A673 (cell line): ENCODE measurements at regions not wholly inside any gene's neighbourhood (a gene's known extent, or its start where the extent isn't known, plus 50 kb on each side); places are given as distances from the start of the nearest gene placed in this dataset.

Experiments
- BruUV-seq: library from RNA; stranded (reverse); fragments of 400-500 nt; replicated peaks from 2 replicates; lab custom pipeline; 2021; lab: Mats Ljungman, UMichigan
- CTCF ChIA-PET: fragments of 300-600 bp; sonication (Branson Sonifier 250); formaldehyde crosslinking; loops from one replicate; lab custom pipeline; 2022; ENCODE audit warnings: antibody characterized with exemption; lab: Charles Lee
- POLR2A ChIA-PET: fragments of 300-600 bp; sonication (Branson Sonifier 250); formaldehyde crosslinking; loops from one replicate; lab custom pipeline; 2022; ENCODE audit warnings: antibody characterized with exemption; ENCODE audit not compliant: low non-redundant PET; lab: Charles Lee
- DNase-seq: peaks from one replicate; pipeline ENCODE4 v3.0.0-alpha.2; 2015; ENCODE audit warnings: low spot score
- H3K27ac ChIP-seq: fragments of 200-600 bp; sonication (generic); 2 replicates; pipeline ENCODE4 v1.5.1; 2016; ENCODE audit warnings: mixed run types, low read depth, mild to moderate bottlenecking, mixed read lengths, antibody characterized with exemption, low read length; ENCODE audit not compliant: poor library complexity, severe bottlenecking
- H3K27me3 ChIP-seq: fragments of 200-600 bp; sonication (generic); replicated peaks from 2 replicates; pipeline ENCODE4 v1.6.1; 2017; ENCODE audit warnings: mixed run types, low read depth, mild to moderate bottlenecking, mixed read lengths, antibody characterized with exemption, low read length; ENCODE audit not compliant: insufficient read depth, poor library complexity
- H3K36me3 ChIP-seq: fragments of 200-600 bp; sonication (generic); 2 replicates; pipeline ENCODE4 v1.6.1; 2016; ENCODE audit warnings: mixed run types, mild to moderate bottlenecking, mixed read lengths, antibody characterized with exemption, low read length; ENCODE audit not compliant: insufficient read depth, poor library complexity, severe bottlenecking
- H3K4me1 ChIP-seq: fragments of 200-600 bp; sonication (generic); 2 replicates; pipeline ENCODE4 v1.6.1; 2017; ENCODE audit warnings: mixed run types, mild to moderate bottlenecking, mixed read lengths, antibody characterized with exemption, low read length; ENCODE audit not compliant: insufficient read depth, poor library complexity, severe bottlenecking
- H3K4me3 ChIP-seq: fragments of 200-600 bp; sonication (generic); 2 replicates; pipeline ENCODE4 v1.5.1; 2016; ENCODE audit warnings: low read depth, mixed run types, mild to moderate bottlenecking, mixed read lengths, low read length; ENCODE audit not compliant: poor library complexity, severe bottlenecking
- H3K9me3 ChIP-seq: fragments of 200-600 bp; sonication (generic); 2 replicates; pipeline ENCODE4 v1.6.1; 2016; ENCODE audit warnings: mixed run types, low read depth, mild to moderate bottlenecking, mixed read lengths, antibody characterized with exemption, low read length; ENCODE audit not compliant: poor library complexity, severe bottlenecking
- CTCF ChIP-seq: fragments of 300-800, 200-600 bp; sonication (generic); conservative IDR thresholded peaks from 2 replicates; pipeline ENCODE4 v1.5.1; 2017; ENCODE audit warnings: low read depth, mild to moderate bottlenecking, antibody characterized with exemption, low read length, moderate library complexity, mixed read lengths
- EZH2 ChIP-seq: fragments of 200-600 bp; sonication (generic); IDR thresholded peaks from 2 replicates; pipeline ENCODE4 v1.6.1; 2017; ENCODE audit warnings: borderline replicate concordance, low read depth, mild to moderate bottlenecking, mixed read lengths, antibody characterized with exemption, low read length; ENCODE audit not compliant: poor library complexity, severe bottlenecking
- intact Hi-C: fragments of 100-400 bp; cut with micrococcal nuclease; formaldehyde crosslinking; loops from one replicate; pipeline ENCODE4 v1.10.0; 2022; ENCODE audit not compliant: unreplicated experiment

DNA sequence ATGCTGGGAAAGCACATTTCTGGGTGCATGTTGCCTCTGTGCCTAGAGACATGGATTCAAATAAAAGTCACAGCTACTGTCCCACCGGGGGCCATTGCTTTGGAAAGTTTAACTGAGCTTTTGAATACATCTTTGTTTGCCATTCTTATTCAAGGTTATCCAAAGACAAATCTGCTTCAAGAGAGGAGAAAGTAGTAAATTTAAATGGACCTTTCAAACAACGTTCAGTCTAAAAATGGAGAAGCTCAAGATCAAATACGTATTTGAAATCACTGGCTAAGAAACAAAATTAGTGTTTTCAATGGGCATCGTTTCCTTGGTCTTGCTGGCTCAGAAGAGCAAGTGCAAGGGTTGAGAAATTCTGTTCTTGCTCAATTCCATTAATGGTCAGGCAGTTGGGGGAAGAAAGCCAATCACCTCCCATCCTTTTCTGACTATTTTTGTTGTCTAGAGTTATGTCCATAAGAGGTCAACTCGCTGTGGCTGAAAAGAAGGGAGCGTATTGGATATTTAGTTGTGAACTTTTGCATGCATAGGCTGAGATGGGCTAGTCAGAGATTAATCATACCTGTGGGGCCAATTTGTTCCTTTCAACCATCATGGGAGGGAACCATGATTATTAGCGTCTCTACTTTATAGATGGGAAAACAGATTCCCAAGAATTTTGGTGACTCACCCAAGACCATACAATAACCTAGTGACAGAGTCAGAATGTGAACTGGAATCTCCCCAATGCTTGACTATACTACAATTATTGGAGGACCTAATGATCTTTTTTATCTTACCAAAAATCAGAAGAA is 276.2 kb upstream of the TNC start:
- intact Hi-C loops: no loop called here
- Histone ChIP-seq H3K27me3 (no peaks in the 10 kb centered on the region), H3K36me3 (no peaks in the 10 kb centered on the region), H3K27ac (no peak overlapping the region), H3K4me1 (peaks cover 71% of the 10 kb centered on the region), H3K9me3 (no peaks in the 10 kb centered on the region), H3K4me3 (no peak overlapping the region)
- CTCF ChIA-PET: no interaction called here
- no peak for TF ChIP-seq EZH2
- no peak for TF ChIP-seq CTCF
- no peak for DNase-seq
- BruUV-seq: no TSS peak
- POLR2A ChIA-PET: no interaction called here

GRCh38 chr9:115395511-115396021 is 277.6 kb upstream of the TNC start:
- Histone ChIP-seq H3K36me3 (no peaks in the 10 kb centered on the region), H3K9me3 (no peaks in the 10 kb centered on the region), H3K4me3 (no peak overlapping the region), H3K4me1 (peaks cover 61% of the 10 kb centered on the region), H3K27ac (no peak overlapping the region), H3K27me3 (no peaks in the 10 kb centered on the region)
- BruUV-seq: no TSS peak
- intact Hi-C loops: no loop called here
- CTCF ChIA-PET: no interaction called here
- no peak for TF ChIP-seq EZH2
- TF ChIP-seq CTCF: no peak
- no peak for DNase-seq
- POLR2A ChIA-PET: no interaction called here

DNA sequence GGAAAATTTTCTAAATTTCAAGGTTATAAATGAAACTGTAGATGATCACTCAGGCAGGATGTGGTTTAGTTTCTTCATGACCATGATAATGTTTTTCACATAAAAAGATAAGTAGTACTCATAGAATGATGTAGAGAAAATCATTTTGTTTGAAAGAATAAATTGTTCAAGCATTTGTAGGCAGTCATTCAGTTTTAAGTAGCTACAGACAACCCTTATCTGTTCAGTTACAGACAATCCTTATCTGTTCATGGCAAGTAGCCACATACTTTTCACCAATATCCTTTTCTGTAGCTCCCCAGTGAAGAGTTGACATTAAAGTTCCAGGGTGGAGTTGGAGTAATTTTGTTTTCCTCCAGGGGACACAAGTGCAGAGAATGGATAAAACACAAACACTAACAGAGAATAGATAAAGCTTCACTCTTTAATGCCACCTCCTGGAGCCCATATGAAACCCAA is 278.1 kb upstream of the TNC start:
- peak; percentile 52 for DNase-seq
- Histone ChIP-seq H3K4me1 (peaks cover 61% of the 10 kb centered on the region), H3K9me3 (no peaks in the 10 kb centered on the region), H3K27me3 (no peaks in the 10 kb centered on the region), H3K27ac (no peak overlapping the region), H3K4me3 (no peak overlapping the region), H3K36me3 (no peaks in the 10 kb centered on the region)
- intact Hi-C loops: no loop called here
- BruUV-seq: no TSS peak
- ChIA-PET POLR2A (no interaction called here), CTCF (no interaction called here)
- TF ChIP-seq EZH2: no peak
- peak; percentile 27; the same call in 1 of the 2 replicates for TF ChIP-seq CTCF
